ENCODE measurements at regions not wholly inside any gene's neighbourhood (a gene's known extent, or its start where the extent isn't known, plus 50 kb on each side); places are given as distances from the start of the nearest gene placed in this dataset.

GRCh38 chr1:38736399-38736798 is 123.2 kb downstream of the RRAGC start:
- TF ChIP-seq CTCF (IDR thresholded peaks at IDR 0.05; ENCODE audit: low read depth, low read length, missing input control): no peak
- no peak for TF ChIP-seq ATF3 (IDR thresholded peaks at IDR 0.05)
- no peak for TF ChIP-seq EGR1 (IDR thresholded peaks at IDR 0.05; ENCODE audit: low read depth in 2 of 2)
- TF ChIP-seq RAD21 (IDR thresholded peaks at IDR 0.05): no peak
- TF ChIP-seq MAX (IDR thresholded peaks at IDR 0.05): no peak
- TF ChIP-seq TAF1 (conservative IDR thresholded peaks at IDR 0.05): no peak
- no peak for TF ChIP-seq ZBTB33 (IDR thresholded peaks at IDR 0.05)
- no peak for TF ChIP-seq YY1 (IDR thresholded peaks at IDR 0.05)
- no peak for TF ChIP-seq REST (IDR thresholded peaks at IDR 0.05)
- TF ChIP-seq FOXA1 (IDR thresholded peaks at IDR 0.05): no peak
- no peak for TF ChIP-seq SP1 (IDR thresholded peaks at IDR 0.05)
- TF ChIP-seq GABPA (IDR thresholded peaks at IDR 0.05 in 1 of 2, conservative IDR thresholded peaks at IDR 0.05 in 1 of 2): no peak

All from liver (tissue), 3 donors.